ENCODE measurements at regions not wholly inside any gene's neighbourhood (a gene's known extent, or its start where the extent isn't known, plus 50 kb on each side); places are given as distances from the start of the nearest gene placed in this dataset.

DNA sequence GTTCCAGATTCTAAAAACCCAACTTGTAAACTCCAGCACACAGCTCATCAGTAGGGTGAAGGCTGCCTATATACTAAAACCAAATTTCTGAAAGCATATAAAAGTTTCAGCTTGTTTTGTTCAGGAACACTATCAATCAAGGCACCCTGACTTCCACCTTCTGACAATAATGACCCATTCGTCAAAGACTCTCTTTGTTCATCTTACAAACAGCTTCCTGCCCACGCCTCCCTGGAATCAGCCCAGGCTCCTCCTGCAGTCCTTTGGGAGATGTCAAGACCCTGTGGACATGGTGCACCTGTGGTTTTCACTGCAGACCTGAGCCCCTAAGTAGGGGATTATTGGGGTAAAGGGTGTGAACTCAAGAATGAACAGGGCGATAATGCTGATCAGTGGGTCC is 178.9 kb upstream of the CAMK1G start:
- no peak for DNase-seq (ENCODE audit: low spot score)

DNA sequence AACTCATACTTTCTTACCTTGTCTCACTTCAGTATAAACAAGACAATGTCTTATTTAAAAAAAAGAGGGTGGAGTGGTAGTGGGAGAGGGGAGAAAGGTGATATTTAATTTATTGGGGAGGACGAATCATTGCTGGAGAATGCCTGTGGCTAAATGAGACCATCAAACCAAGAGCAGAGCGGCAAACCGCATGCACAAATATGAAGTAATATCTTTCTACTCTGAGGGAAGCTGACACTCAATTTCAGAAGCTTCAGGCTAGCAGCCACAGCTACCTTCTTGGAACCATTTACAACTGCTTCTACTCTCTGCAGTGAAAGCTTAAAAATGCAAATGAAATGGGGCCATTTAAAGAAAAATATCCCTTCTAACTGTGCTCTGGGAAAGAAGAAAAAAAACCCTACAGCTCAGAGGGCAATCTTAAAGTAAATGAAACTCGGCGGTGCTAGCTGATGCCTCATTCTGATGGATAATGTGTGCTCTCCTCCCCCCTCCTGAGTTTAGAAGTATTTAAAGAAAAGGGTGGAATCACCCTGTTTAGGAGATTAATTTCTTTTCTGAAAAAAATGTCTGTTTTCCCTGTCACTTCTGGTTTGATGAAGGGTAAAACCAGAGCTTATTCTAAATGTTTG is 178.2 kb upstream of the CAMK1G start:
- peak; percentile 38 for DNase-seq (ENCODE audit: low spot score)

DNA sequence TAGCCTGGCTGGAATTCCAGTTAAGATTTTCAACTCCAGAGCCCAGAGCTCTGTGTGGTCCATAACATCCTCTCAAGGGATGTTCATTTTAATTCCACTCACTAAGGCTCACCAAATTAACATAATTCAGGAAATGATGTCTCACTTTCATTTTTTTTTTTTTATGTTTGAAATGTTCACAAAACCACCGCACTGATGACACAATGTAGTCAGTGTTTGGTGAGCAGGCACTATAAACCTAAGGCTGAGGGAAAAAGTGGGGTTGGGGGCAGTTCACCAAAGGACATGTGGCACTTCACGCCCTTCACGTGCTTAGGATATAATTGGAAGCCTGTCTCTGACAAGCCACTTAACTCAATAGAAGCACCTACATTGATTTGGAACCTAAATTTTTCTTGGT is 177.3 kb upstream of the CAMK1G start:
- DNase-seq (ENCODE audit: low spot score), result no peak

DNA sequence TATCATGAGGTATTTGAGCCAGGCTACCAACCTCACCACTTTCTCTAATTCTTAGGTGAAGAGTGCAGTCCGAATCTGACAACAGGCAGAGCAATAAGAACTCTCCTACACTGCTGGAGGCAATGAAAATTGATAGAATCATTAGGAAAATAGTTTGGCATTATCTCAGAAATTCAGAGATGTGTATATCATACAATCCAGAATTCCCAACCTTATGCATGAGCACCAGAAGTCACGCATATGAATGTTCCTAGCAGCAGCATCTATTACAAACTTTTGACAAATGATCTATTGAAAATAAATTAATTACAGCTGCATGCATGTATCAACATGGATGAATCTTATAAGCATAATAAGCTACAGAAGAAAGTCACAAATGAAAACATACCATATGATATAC is 176.9 kb upstream of the CAMK1G start:
- no peak for DNase-seq (ENCODE audit: low spot score)

DNA sequence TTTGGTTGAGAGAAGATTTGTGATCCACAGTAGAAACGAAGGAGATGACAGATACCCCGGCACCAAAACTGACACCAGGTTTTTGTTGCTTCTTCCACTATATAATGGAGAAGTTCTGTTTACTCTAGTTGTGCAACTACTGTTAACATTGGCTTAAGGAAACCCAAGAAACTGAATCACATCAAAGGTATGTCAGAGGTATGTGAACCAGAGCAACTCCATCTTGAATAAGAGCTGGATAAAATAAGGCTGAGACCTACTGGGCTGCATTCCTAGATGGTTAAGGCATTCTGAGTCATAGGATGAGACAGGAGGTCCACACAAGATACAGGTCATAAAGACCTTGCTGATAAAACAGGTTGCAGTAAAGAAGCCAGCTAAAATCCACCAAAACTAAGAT is 173.7 kb upstream of the CAMK1G start:
- no peak for DNase-seq (ENCODE audit: low spot score)

DNA sequence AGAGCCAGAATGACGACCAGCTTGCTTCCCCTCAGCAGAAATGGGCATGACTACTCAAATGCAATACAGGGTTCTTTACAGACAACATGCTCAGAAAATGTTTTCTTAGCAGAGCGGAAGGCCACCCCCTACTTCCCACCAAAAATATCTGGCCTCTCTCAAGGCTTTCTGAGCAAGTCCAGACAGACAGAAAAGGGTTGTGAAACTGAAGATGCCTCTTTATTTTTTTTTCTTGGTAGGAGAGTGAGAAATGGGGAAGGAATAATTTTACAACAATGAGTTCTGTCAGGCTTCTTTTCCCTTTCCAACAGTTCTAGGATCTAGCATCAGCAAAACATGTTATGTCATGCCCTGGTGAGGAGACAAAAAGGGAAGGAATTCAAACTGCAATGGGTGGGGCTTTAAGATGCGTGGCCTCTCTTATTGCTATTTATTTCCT is 172.0 kb upstream of the CAMK1G start:
- DNase-seq (ENCODE audit: low spot score), result no peak

DNA sequence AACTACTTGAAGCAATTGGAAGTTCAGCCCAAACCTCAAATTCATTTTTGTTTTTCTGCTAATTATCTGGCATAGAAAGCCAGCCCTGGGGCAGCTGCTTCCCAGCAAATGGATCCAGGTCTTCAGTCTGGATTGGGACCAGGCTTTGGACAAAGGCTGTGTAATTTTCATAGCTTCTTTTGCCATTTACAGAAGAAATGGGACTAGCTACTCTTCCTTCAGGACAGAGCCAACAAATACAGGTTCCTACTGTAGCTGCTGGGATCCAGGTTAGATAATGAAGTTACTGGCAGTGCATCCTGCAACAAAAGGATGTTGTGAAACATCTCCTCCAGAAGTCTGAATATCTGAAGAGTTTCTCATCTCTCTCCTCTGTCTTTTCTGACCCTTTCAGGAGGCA is 171.5 kb upstream of the CAMK1G start:
- DNase-seq (ENCODE audit: low spot score), result no peak

DNA sequence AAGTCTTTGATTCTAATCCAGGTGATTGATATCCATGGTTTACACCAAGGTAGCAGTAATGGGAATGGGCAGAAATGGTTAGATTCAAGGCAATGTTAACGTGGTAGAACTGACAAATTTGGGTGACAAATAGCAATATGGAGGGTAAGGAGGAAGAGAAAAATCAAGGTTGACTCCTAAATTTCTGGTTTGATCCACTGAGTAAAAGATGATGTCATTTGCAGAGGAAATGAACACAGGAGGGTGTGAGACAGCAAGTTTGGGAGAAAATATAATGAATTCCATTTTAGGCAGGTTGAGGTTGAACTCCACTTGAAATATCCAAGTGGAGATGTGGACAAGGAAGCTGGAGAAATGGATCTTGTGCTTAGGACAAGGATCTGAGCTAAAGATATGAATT is 170.9 kb upstream of the CAMK1G start:
- no peak for DNase-seq (ENCODE audit: low spot score)

DNA sequence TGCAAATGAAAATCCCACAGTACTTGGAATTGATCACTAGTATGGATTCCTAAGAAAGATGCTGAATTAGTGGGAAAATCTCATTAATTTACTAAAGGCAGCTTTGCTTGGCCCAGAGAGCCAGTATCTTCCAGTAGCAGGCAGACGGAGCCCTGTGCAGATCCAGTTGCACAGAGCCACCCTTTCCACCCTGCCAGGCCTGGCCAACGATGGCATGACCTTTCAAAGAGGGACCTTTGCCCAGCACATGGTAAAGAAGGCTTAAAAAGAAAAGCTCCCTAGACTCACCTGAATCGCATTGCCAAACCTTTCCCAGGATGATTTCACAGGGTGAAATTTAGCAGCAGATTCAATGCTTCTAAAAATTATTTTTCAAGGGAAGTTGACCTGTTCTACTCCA is 170.5 kb upstream of the CAMK1G start:
- DNase-seq (ENCODE audit: low spot score), result no peak

DNA sequence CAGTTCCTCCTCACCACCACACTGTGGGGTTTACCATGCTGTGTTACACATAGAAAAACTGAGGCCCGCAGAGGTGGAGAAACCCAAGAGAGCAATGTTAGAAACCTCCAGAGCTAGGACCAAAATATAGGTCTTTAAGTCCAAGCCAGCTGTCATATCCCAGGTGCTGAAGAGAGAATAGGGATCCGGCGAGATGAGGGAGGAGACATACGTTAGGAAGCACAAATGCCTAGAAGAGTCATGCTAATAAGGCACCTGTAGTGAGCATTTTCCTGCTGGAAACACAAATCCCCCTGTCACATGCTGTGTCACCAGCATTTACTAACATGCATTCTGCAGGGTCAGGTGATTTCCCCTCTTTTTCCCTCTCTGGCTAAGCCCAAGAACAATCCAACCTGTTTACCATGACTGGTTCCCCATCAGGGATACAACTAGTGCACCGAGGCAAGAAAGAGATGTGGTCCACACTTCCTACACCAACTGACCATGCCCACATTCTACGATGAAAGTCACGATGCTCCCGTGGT is 168.6 kb upstream of the CAMK1G start:
- no peak for DNase-seq (ENCODE audit: low spot score)

DNA sequence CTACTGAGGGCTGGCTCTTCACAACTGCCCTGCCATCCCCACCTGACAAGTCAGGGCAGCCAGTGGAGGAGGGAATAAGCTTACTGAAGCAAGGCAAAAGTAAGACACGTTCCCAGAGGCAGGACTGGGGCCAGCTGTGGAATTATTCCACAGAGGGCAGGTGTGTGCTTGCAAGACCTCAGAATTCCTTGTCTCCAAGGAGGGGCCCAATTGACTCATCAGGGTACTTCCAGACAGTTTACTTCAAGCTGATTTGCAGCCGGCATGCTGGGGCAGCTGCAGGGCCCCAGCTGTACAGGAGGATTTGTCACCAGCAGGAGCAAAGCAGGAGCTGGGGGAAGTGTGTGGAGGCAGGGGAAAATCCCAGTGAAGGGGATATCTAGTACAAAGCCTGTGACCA is 167.5 kb upstream of the CAMK1G start:
- no peak for DNase-seq (ENCODE audit: low spot score)

DNA sequence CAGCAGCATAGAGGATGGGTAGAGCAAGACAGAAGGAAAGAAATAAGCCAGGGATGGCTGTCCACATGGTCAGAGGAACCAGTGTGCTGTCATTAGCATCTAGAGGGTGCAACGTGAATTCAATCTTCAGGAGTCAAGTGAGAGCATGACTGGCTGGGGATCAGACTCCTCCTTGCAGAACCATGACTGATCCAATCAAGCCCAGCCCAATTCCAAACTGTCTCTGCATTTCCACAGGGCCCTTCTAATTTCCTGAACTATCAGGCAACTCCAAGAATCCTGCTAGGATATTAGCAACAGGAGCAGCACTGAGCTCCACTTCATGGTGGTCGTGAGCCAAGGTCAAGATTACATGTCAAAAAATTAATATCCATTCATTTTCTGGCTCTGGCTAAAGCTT is 166.8 kb upstream of the CAMK1G start:
- DNase-seq (ENCODE audit: low spot score), result no peak

DNA sequence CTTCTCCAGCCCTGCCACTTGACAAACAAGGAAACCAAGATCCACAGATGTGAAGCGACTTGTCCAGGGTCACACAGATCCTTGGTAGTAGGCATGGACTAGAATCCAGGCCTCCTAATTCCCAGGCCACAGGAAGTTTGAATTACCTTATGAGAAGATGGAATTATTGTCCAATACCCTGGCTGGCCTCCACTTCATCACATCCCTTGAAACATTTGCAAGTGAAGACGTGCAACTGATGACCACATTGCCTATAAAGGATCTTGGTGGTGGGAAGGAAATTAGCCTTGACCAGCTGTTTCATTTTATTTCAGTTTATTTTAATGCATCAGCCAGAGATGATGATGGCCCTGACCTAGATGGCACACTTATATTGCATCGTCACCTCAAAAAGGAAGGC is 165.8 kb upstream of the CAMK1G start:
- no peak for DNase-seq (ENCODE audit: low spot score)

DNA sequence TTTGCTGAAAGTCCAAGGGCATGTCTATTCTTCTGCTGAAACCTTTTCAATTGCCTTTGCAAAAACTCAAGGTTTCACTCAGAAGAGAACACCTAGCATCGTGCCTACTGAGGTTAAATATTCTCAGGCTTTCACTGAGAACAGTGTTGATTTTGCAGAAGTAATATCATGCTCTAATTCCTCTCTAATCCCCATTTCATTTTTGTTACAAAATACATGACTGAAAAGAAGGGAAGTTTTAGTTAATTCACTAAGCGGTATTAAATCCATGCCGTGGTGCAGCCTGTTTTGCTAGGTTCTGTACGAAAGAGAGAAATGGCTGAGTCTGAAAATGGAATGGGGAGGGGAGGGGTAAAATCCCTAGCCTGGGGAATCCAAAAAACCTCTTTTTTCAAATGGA is 163.2 kb upstream of the CAMK1G start:
- DNase-seq (ENCODE audit: low spot score), result no peak

DNA sequence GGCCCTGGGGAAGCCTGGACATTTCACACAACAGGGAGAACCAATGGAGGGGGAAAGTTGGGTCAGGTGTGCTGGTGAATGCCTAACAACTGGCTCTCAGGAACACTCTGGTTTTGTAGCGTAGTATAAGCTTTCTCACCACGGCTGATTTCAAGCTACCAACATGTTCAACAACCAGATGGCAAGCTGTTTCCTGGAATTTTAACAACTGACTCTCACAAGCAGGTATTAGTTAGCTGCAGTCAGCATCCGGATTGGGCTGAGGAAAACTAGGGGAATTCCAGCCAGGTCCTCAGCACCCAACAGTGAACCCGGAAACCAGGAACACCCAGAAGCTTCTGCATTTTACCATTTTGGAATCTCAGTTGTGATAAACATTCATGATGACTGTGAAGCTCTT is 162.3 kb upstream of the CAMK1G start:
- DNase-seq (ENCODE audit: low spot score), result no peak

DNA sequence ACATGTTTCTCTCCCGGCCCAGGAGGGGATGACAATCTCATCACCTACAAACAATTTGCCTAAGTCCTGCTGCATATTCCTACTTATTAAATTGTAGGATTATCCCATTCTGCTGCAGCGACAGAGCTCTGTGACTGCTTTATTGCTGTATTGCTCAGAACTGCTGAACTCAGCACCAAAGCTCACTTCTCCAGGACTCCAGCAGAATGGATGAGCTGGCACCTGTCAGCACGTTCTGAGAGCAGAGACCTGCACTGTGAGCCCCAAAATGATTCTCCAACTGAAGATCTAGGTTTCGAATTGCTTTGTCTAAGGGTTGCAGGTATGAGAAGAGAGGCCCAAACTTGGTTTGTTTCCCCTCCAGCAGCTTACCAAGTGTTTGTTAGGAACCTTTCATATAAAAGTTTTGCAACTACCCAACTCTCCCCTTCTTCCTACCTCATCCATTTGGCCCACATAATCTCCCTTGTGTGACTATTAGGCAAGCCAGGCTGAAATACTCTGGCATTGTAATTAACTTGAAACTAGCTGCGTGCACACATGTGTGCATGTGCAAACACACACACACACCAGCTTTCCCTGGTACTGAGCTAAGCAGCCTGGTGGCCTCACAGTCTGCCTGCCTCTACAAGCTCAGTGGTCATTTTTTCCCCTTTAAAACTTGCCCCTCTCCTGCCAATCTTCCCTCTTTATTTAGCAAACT is 161.4 kb upstream of the CAMK1G start:
- DNase-seq (ENCODE audit: low spot score), result no peak

DNA sequence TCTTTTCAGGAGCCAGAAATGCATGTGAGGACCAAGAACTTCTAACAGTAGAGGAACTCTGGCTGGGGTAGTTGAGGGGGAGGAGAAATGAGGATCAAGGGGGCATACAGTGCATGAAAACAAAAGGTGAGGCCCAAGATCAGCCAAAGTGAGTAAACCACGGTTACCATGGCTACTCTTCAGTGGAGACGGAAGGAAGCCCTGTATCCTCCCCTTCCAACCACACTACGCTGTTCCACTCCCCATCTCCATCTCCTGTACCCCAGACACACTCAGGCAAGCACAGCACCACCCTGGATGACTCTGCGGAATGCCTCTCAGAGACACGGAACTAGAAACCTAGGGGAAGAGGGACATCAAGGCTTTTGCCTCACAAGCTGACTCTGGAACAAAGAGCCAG is 157.6 kb upstream of the CAMK1G start:
- DNase-seq (ENCODE audit: low spot score), result no peak

DNA sequence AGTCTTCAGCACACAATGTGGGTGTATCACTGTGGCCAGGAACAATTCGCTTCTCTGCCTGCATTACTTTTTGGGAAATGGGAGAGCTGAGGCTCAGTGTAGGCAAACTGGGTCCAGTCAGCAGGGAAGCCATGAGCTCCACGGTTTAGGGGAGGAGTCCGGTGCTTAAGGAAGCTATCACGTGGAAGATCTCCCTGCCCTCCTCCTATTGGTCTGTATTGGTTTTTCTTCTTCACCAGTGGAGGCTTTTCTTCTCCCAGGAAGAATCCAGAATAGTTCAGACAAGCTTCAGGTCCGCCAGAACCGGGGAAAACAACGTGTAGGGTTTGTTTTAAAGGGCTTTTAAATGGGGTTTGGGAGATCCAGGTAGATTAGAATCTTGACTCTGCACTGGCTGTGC is 156.2 kb upstream of the CAMK1G start:
- DNase-seq (ENCODE audit: low spot score), result no peak

DNA sequence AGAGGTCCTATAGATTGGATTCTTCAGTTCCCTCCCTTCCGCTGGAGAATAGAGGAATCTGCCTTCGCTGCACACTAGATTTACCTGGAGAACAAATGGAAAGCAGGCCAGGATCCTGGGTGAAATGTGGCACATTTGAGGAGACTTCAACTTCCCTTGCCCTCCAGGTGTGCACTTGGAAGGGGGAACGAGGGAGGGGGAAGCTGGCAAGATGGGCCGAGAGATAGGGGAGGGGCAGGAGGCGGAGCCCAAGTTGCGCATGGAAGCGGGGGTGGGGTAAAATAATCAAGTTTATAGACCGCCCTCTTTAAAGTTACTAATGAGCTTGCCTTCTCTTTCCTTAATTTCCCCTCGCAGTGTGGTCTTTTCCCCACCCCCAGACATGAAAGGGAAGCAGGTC is 155.7 kb upstream of the CAMK1G start:
- DNase-seq (ENCODE audit: low spot score), result no peak

DNA sequence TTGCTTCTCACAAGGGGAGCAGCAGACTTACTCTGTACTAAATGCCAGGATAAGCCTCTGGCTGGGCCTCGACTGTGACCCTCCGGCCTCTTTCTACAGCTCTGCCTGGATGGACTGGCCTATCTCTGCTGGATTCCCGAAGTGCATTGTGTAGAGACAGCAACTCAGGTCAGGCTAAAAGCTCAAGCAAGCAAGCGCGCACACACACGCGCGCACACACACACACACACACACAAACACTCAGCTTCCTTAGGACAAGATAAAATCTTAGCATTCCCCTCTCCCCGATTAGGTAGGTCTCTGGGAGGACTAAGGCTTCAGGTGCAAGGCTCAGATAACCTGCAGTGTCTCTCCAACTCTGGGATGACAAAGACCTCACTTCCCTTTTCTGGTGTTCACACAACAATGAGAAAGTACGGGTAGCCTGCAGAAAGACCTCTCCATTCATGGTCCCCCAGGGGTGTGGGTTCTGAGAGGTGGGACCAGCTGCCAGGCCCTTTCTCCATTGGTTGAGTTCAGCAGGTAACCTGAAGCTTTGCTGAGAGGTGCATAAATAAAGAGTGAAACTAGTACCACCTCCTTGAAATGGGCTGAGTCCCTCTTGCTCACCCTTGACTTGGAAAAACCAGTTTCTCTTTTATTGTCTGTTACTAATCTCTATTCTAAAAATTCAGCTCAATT is 155.1 kb upstream of the CAMK1G start:
- DNase-seq (ENCODE audit: low spot score), result no peak

DNA sequence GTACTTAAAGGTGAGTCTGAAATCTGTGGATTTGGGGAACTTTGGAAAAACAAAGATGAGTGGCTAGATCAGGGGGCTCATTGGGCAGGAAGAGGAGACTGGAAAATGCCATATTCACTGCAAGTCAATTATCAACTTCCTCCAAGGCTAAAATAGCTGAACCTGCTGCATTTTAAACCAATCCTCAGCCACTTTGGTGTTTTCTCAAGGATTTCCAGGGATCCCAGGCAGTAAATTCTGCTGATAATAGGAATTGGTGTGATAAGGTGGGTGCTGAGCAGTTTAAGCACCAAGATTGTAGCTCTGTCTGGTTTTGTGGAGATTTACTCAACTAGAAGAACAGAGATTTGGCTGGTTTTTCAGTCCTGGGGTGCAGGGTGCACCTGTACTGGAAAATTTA is 153.9 kb upstream of the CAMK1G start:
- no peak for DNase-seq (ENCODE audit: low spot score)

DNA sequence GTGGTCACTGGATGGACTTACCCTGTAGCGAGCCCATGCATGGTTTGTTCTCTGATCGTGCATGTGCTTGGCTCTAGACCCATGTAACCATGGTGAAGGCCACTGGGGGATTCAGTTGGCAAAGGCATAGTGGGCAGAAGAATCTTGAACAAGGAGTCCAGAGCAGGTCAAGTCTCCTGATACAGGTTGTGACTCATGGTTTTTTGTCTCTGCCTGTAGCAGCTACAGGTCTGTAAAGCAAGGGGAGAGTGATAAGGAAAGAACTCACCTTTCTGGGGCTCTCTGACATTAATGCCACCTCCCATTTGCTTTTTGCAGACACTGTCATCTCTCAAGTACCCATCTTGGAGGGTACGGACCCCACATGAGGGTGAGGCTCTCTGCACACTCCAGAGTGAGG is 153.4 kb upstream of the CAMK1G start:
- no peak for DNase-seq (ENCODE audit: low spot score)

DNA sequence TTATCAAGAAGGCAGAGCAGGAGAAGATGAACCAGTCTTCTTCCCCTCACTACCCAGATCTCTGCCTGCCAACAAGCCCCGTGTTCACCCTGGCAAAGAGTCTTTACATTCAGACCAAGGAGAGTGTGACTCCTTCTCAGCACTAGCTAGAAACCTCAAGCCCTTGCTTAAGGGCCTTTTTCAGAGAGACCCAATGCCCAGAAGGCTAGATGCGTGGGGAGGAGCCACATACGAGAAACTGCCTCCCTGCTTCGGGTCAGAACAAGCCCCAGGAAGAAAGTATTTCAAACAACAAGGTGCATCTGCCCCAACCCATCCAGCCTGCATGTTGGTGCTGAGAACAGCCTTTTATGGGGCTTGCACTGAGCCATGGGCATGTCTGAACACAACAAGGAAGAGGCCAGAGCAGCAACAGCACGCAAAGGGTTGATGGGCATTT is 152.7 kb upstream of the CAMK1G start:
- no peak for DNase-seq (ENCODE audit: low spot score)
